ENCODE measurements at regions not wholly inside any gene's neighbourhood (a gene's known extent, or its start where the extent isn't known, plus 50 kb on each side); places are given as distances from the start of the nearest gene placed in this dataset.

DNA sequence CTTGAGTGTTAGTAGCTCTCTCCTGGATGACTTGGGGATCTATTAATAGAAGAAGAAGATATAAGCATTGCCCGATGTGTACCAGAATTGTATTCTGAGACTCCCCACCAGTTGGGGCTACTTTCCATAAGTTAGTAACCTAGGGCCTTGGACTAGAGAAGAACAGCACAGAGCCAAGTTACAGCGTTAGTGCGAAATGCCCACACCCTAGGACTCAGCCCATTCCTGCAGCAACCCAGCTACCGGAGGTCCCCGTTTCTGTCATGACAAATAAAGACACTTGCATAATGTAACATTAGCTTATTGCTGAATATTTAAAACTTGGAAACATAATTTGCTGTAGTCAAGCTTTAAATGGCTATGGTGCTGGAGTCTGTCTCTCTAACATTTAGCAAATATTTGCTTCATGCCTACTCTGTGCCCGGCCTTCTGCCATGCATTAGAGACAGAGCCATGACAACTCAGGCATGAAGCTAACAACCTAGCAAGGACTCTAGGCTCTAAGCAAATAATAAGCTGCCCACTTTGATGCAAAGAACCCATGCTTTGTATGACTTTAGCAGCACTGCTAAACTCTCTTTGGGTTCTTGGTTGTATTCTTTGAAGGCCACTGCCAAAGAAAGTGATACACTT, 103.4 kb upstream of the COL21A1 start:
- H3K27ac ChIP-seq = no peak overlapping the region
- no peak for DNase-seq (ENCODE audit: low read depth, low spot score)

DNA sequence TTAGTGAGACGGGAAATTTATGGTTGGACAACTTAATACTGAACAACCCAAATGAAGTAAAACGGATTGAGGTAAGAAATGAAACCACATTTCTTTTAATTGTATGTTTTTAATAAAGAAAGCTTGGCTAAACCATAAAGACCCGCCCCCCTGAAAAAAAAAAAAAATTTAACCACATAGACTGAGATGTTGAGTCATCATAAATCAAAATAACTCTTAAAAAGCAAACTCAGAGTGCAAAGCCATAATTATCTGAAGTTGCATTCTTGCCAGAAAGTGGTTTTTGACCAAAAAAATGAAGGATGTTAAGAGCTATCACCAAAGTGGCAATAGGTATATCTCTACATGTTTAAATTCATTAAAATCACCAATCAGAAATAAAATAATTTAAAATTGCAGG, 101.8 kb upstream of the COL21A1 start:
- H3K27ac ChIP-seq = no peak overlapping the region
- DNase-seq (ENCODE audit: low read depth, low spot score) = no peak

- no peak overlapping the region for H3K27ac ChIP-seq
- no peak for DNase-seq (ENCODE audit: low read depth, low spot score)
These were observed 101.2 kb upstream of the COL21A1 start for GRCh38 chr6:56348578-56348977.

GRCh38 chr6:56347526-56347925, 100.1 kb upstream of the COL21A1 start:
- DNase-seq (ENCODE audit: low read depth, low spot score) = no peak

GRCh38 chr6:56346958-56347357, 99.6 kb upstream of the COL21A1 start:
- H3K27ac ChIP-seq = no peak overlapping the region
- DNase-seq (ENCODE audit: low read depth, low spot score) = no peak

More at GRCh38 chr6:56347526-56347925, 100.1 kb upstream of the COL21A1 start:
- H3K27ac ChIP-seq = peak overlapping the region; percentile 3

- DNase-seq (ENCODE audit: low read depth, low spot score) = no peak
- H3K27ac ChIP-seq = no peak overlapping the region
These were observed 98.1 kb upstream of the COL21A1 start for GRCh38 chr6:56345376-56345995.

DNA sequence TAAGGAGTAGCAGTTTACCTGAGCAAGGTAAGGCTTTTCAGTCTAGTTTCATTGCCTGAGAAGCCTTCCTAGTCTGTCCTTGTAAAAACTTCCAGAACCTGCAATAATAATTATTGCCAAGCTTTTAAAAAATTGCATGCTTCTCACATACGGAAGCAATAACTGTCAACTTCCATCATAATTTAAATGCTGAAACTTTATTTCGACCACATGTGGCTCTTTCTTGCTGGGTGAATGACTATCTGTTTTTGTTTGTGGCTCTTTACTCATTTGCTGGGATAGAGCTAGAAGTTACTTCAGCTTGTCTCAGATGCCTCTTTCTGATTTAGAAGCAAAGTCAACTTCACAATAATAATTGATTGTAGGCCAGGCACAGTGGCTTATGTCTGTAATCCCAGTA, 95.9 kb upstream of the COL21A1 start:
- no peak for DNase-seq (ENCODE audit: low read depth, low spot score)
- no peak overlapping the region for H3K27ac ChIP-seq

GRCh38 chr6:56339524-56339923, 92.1 kb upstream of the COL21A1 start:
- DNase-seq (ENCODE audit: low read depth, low spot score) = no peak

GRCh38 chr6:56335726-56336125, 88.3 kb upstream of the COL21A1 start:
- H3K27ac ChIP-seq = peak overlapping the region; percentile 75
- peak; percentile 63 for DNase-seq (ENCODE audit: low read depth, low spot score)

More at GRCh38 chr6:56339524-56339923, 92.1 kb upstream of the COL21A1 start:
- H3K27ac ChIP-seq = no peak overlapping the region

DNA sequence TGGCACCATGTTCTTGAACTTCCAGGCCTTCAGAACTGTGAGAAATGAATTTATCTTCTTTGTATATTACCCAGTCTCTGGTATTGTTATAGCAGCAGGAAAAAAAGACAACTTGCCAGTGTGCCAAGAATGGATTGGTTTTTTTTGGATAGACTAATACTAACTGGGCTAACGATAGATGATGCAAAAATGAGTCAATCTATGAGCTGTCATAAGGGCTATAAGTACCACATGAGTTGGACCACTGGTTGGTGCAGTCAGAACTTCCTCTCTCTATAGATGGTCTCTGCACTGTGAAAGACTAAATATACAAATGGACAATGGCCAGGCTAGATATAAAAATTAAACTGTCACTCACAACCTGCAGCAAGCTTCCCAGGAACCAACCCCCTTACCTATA, 87.6 kb upstream of the COL21A1 start:
- DNase-seq (ENCODE audit: low read depth, low spot score) = peak; percentile 79
- H3K27ac ChIP-seq = peak overlapping the region; percentile 75

GRCh38 chr6:56329271-56330050, 82.1 kb upstream of the COL21A1 start:
- no peak for DNase-seq (ENCODE audit: low read depth, low spot score)
- H3K27ac ChIP-seq = no peak overlapping the region

- DNase-seq (ENCODE audit: low read depth, low spot score) = no peak
- no peak overlapping the region for H3K27ac ChIP-seq
These were observed 81.3 kb upstream of the COL21A1 start for GRCh38 chr6:56328728-56329090.

DNA sequence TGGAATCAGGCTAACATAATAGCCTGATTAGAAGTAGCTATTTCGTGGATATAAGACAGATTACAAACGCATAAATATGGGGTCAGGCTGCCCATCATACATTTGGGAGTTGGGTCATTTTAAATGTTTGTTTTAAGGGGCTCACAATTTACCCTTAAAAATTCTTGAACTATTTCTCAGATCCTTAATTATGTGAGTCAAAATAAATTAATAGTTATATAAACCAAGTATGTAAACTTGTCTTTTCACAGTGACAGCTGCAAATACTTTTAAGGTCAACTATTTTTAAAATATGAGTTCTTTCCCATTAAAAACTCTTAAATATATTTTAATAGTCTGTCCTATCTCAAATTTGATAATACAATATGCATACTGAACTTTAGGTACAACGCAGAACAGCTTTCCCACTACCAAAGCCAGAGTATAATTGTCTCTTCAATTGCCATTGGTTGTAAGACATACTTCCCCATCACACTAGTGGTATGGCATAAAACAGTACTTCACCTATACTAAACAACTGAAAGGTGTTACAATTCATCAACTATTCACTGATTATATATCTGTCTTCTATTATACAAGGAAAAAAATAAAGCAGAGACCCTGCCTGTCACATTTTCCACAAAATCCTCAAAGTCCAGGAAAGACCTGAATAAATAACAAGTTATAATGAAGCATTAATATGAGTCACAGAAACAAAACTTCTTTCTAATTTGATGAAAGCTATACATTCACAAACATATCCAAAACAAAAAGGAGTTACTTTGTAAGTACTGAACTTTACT, 80.8 kb upstream of the COL21A1 start:
- DNase-seq (ENCODE audit: low read depth, low spot score) = no peak
- H3K27ac ChIP-seq = no peak overlapping the region

- no peak overlapping the region for H3K27ac ChIP-seq
- no peak for DNase-seq (ENCODE audit: low read depth, low spot score)
These were observed 77.0 kb upstream of the COL21A1 start for GRCh38 chr6:56324396-56324795.

- H3K27ac ChIP-seq = no peak overlapping the region
- no peak for DNase-seq (ENCODE audit: low read depth, low spot score)
These were observed 71.5 kb upstream of the COL21A1 start for GRCh38 chr6:56318851-56319250.

GRCh38 chr6:56314683-56315523, 67.5 kb upstream of the COL21A1 start:
- H3K27ac ChIP-seq = no peak overlapping the region
- no peak for DNase-seq (ENCODE audit: low read depth, low spot score)

DNA sequence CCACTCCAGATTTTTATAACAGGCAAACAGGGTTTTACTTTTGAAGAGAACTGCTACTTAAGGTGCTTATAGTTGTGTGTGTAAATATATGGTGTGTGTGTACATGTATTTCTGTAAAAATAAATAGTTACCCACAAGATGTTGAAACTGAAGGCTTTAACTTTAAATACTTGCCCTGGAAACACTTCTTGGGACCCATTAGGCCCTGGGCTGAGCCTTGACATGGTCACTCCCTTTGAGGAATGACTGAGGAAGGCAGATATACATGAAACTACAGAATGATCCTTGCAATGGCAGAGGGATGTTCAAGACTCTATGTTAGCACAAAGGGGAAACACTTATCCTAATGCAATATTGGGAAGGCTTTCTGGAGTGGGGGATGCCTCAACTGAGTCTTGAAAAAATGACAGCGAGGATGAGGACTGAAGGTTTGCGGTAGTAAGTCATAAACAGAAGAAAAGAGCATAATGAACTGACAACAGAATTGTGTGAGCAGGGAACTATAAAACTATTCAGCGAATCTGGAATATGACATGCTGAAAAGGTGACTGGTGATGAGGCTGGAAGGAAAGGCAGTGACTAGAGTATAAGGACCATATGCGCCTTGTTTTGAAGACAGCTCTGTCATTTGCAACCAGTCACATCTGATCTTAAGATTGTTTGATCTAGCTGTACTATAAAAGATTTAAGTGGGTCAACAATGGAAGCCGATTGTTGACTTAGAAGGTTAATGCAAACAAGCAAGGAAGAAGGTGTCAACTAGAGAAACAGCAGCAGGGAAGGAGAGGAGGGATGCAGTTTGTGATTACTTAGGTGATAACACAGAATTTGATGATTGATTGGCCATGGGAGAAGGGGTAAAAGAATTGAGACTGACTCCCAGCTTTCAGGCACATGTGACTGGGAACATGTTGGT, 64.4 kb upstream of the COL21A1 start:
- no peak overlapping the region for H3K27ac ChIP-seq
- no peak for DNase-seq (ENCODE audit: low read depth, low spot score)

DNA sequence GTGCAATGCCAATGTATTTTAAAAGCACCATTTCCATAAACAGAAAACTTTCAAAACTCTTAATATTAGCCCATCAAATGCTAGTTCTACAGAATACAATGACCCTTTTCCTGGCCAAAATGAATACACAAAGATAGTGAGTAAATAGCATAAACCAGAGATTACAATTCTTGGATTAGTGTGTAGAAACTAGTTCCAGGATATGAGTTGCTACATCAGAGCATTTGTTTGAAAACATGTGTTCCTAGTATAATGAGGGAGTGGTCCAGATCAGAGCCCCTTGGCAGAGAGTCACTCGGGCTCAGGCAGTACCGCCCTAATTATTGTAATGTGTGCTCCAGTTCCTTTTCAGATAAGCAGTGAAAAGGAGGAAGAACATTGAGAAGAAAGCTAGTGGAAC, 63.7 kb upstream of the COL21A1 start:
- H3K27ac ChIP-seq = no peak overlapping the region
- DNase-seq (ENCODE audit: low read depth, low spot score) = no peak

DNA sequence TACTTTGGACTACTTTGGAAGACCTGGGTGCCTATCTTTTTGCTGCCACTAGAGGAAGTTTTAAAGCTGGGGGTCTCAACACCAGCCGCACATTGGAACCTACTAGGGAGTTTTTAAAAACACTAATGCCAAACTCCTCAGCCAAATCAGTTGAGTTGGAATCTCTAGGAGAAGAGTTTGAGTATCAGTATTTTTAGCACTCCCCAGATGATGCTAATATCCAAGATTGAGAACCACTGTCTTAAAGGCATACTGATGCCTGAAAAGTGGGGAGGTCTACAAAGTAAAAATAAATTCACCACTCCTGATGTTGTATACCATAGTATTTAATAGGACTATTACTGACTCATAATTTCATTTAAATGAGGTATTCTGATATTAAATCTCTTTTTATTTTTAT, 62.9 kb upstream of the COL21A1 start:
- no peak overlapping the region for H3K27ac ChIP-seq
- no peak for DNase-seq (ENCODE audit: low read depth, low spot score)

Data from epithelial cell of prostate (primary cell).